Mucosa of descending colon (tissue), 3 donors: ENCODE measurements at regions not wholly inside any gene's neighbourhood (a gene's known extent, or its start where the extent isn't known, plus 50 kb on each side); places are given as distances from the start of the nearest gene placed in this dataset.

Experiments used
- ATAC-seq: fragments of 200-7000 bp; cut with Tn5 transposase; one replicate; pipeline ENCODE4 v1.9.1; 2020; ENCODE audit warnings: mild to moderate bottlenecking, moderate library complexity
- DNase-seq, 3 donors: peaks; one replicate each; pipeline ENCODE4 v3.0.0-alpha.2; 2020
- H3K36me3 ChIP-seq: fragments of 200-600 bp; one replicate; pipeline ENCODE4 v1.8.0; 2021; ENCODE audit warnings: low read depth, mild to moderate bottlenecking
- H3K4me1 ChIP-seq: fragments of 200-600 bp; one replicate; pipeline ENCODE4 v1.8.0; 2021; ENCODE audit warnings: low read depth, mild to moderate bottlenecking
- H3K4me3 ChIP-seq: fragments of 200-600 bp; one replicate; pipeline ENCODE4 v1.8.0; 2021; ENCODE audit warnings: mild to moderate bottlenecking
- H3K9me3 ChIP-seq: fragments of 200-600 bp; one replicate; pipeline ENCODE4 v1.8.0; 2021; ENCODE audit warnings: mild to moderate bottlenecking
- intact Hi-C, 2 donors: fragments of 100-400 bp; cut with DNase I in 1 of 2; cut with micrococcal nuclease in 1 of 2; formaldehyde crosslinking; loops; one replicate each; pipeline versions ENCODE4 v1.11.0 to v1.11.1; 2022; cut with DNase I, micrococcal nuclease
- TF ChIP-seq, protein P1 (sequence below): fragments of 200-600 bp; IDR thresholded peaks from one replicate; pipeline ENCODE4 v1.8.0; 2022; ENCODE audit warnings: antibody characterized with exemption, mild to moderate bottlenecking
- donor health status: DM: no; HTN: no; CAD: no; lungs with moderate emphysema.
- donor health status: DM: no; HTN: no; CAD: no.
- donor health status: DM: no; HTN: yes; CAD: no.

DNA sequence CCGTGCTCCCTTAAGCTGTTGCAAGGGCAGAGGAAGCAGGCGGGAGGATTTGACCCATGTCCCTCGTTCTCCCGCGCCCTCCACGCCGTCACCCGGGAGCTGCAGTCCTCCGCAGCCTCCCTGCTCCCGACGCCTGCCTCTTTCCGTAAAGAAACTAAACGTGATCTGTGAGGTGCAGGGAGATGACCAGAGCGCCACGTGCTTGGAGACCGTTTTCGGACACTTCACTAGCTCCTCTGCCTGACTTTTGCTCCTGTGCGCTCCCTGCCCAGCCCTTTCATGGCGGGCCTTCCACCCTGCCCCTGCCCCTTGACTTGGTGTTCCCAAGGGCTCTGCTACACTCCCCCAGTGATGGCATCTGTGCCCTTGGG, 171.2 kb downstream of the LSM5 start:
- intact Hi-C loops, result no loop called here
- no peaks in the 10 kb centered on the region for H3K36me3 ChIP-seq
- H3K4me3 ChIP-seq, result no peak overlapping the region
- H3K4me1 ChIP-seq, result no peaks in the 10 kb centered on the region
- H3K9me3 ChIP-seq, result no peaks in the 10 kb centered on the region
- TF ChIP-seq, protein P1, sequence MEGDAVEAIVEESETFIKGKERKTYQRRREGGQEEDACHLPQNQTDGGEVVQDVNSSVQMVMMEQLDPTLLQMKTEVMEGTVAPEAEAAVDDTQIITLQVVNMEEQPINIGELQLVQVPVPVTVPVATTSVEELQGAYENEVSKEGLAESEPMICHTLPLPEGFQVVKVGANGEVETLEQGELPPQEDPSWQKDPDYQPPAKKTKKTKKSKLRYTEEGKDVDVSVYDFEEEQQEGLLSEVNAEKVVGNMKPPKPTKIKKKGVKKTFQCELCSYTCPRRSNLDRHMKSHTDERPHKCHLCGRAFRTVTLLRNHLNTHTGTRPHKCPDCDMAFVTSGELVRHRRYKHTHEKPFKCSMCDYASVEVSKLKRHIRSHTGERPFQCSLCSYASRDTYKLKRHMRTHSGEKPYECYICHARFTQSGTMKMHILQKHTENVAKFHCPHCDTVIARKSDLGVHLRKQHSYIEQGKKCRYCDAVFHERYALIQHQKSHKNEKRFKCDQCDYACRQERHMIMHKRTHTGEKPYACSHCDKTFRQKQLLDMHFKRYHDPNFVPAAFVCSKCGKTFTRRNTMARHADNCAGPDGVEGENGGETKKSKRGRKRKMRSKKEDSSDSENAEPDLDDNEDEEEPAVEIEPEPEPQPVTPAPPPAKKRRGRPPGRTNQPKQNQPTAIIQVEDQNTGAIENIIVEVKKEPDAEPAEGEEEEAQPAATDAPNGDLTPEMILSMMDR, result no peak
- no peak for DNase-seq
- ATAC-seq, result no peak

- intact Hi-C loops, result no loop called here
- no peak for DNase-seq
These were observed 171.7 kb downstream of the LSM5 start for GRCh38 chr7:32318300-32319011.

DNA sequence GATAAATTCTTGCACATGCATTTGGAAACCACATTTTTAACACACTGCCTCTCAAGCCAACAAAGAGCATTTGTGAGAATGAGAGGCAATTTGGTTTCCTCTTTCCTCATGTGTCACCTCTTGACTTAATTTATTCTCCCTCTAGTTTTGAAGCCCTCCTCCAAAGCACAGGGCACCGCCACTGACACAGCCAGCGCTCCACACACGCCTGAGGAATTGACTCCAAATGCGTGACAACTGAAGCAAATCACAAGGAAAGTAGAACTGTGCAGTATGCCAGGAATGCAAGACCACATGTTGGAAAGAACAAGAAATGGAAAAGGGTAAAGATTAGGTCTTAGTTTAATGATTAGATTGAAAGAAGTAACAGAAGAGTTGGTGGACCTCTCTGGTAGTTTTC, 173.3 kb downstream of the LSM5 start:
- ATAC-seq, result no peak
- DNase-seq, result no peak
- TF ChIP-seq, protein P1, result no peak
- intact Hi-C loops, result no loop called here
- Histone ChIP-seq H3K36me3 (no peaks in the 10 kb centered on the region), H3K4me3 (no peak overlapping the region), H3K9me3 (no peaks in the 10 kb centered on the region), H3K4me1 (no peaks in the 10 kb centered on the region)

More at GRCh38 chr7:32318300-32319011, 171.7 kb downstream of the LSM5 start:
- ATAC-seq, result no peak
- TF ChIP-seq, protein P1, result no peak
- Histone ChIP-seq H3K4me1 (no peaks in the 10 kb centered on the region), H3K4me3 (no peak overlapping the region), H3K36me3 (no peaks in the 10 kb centered on the region), H3K9me3 (no peaks in the 10 kb centered on the region)

GRCh38 chr7:32314761-32315160, 175.4 kb downstream of the LSM5 start:
- TF ChIP-seq, protein P1, result no peak
- intact Hi-C loops, result no loop called here
- ATAC-seq (no peak), DNase-seq (no peak)
- Histone ChIP-seq H3K9me3 (no peaks in the 10 kb centered on the region), H3K4me1 (no peaks in the 10 kb centered on the region), H3K4me3 (no peak overlapping the region), H3K36me3 (no peaks in the 10 kb centered on the region)

DNA sequence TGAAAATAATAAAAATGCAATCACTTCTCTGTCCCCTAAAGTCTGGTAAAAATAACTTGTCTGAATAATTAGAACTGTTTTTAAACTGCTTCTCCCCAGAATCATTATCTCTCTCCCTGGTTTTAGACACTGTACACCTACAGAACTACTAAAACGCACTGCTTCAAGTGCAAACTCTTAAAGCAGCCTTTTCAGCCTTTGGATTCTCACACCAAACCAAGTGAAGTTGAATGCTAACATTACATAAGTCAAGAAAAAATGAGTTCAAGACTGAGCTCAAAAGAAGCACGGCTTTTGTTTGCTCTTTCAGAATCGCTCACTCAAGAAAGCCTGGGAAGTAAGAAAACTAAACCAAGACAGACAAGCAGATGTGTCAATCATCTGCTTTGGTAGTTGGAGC, 188.8 kb downstream of the LSM5 start:
- ATAC-seq (no peak), DNase-seq (no peak)
- Histone ChIP-seq H3K4me1 (no peaks in the 10 kb centered on the region), H3K36me3 (no peaks in the 10 kb centered on the region), H3K4me3 (no peak overlapping the region), H3K9me3 (no peaks in the 10 kb centered on the region)
- intact Hi-C loops, result no loop called here
- TF ChIP-seq, protein P1, result no peak
